Hepatocyte (in vitro differentiated cells): ENCODE measurements at regions not wholly inside any gene's neighbourhood (a gene's known extent, or its start where the extent isn't known, plus 50 kb on each side); places are given as distances from the start of the nearest gene placed in this dataset.

Source experiments
- DNase-seq: peaks from one replicate; pipeline ENCODE4 v3.0.0-alpha.2; 2016; ENCODE audit warnings: low spot score
- H2AFZ ChIP-seq: fragments of 200-600 bp; sonication (generic); 2 replicates; pipeline ENCODE4 v1.6.0; 2016; ENCODE audit warnings: antibody characterized with exemption, mild to moderate bottlenecking
- H3K27ac ChIP-seq: fragments of 200-600 bp; sonication (generic); 2 replicates; pipeline ENCODE4 v1.5.1; 2016; ENCODE audit warnings: mild to moderate bottlenecking
- H3K27me3 ChIP-seq: fragments of 200-600 bp; sonication (generic); 2 replicates; pipeline ENCODE4 v1.6.1; 2016
- H3K36me3 ChIP-seq: fragments of 200-600 bp; sonication (generic); replicated peaks from 2 replicates; pipeline ENCODE4 v1.5.1; 2016; ENCODE audit warnings: low read depth; ENCODE audit not compliant: insufficient read depth
- H3K4me1 ChIP-seq: fragments of 200-600 bp; sonication (generic); 2 replicates; pipeline ENCODE4 v1.5.1; 2016; ENCODE audit warnings: mild to moderate bottlenecking, moderate library complexity; ENCODE audit not compliant: insufficient read depth
- H3K4me2 ChIP-seq: fragments of 200-600 bp; sonication (generic); 2 replicates; pipeline ENCODE4 v1.6.0; 2016
- H3K4me3 ChIP-seq: fragments of 200-600 bp; sonication (generic); 2 replicates; pipeline ENCODE4 v1.5.1; 2016; ENCODE audit warnings: mild to moderate bottlenecking
- H3K79me2 ChIP-seq: fragments of 200-600 bp; sonication (generic); 2 replicates; pipeline ENCODE4 v1.6.0; 2017; ENCODE audit warnings: mild to moderate bottlenecking
- H3K9me2 ChIP-seq: fragments of 200-600 bp; sonication (generic); replicated peaks from 2 replicates; pipeline ENCODE4 v1.6.0; 2017; ENCODE audit warnings: mild to moderate bottlenecking; ENCODE audit not compliant: insufficient read depth
- H3K9me3 ChIP-seq: fragments of 200-600 bp; sonication (generic); 2 replicates; pipeline ENCODE4 v1.5.1; 2016; ENCODE audit warnings: low read depth, mild to moderate bottlenecking
- H4K20me1 ChIP-seq: fragments of 200-600 bp; sonication (generic); 2 replicates; pipeline ENCODE4 v1.6.0; 2016; ENCODE audit warnings: mild to moderate bottlenecking; ENCODE audit not compliant: insufficient read depth, poor library complexity, severe bottlenecking
- CTCF ChIP-seq: fragments of 200-600 bp; sonication (generic); IDR thresholded peaks from 2 replicates; pipeline ENCODE4 v1.5.1; 2016; ENCODE audit warnings: antibody characterized with exemption, mild to moderate bottlenecking; ENCODE audit not compliant: poor library complexity
- EZH2 ChIP-seq: fragments of 200-600 bp; sonication (generic); IDR thresholded peaks from 2 replicates; pipeline ENCODE4 v1.6.1; 2016; ENCODE audit warnings: antibody characterized with exemption, mild to moderate bottlenecking, borderline replicate concordance
- EZH2phosphoT487 ChIP-seq: fragments of 200-600 bp; sonication (generic); IDR thresholded peaks from one replicate; pipeline ENCODE4 v1.6.1; 2018; ENCODE audit warnings: antibody characterized with exemption, mild to moderate bottlenecking, low read depth, moderate library complexity; ENCODE audit not compliant: unreplicated experiment, severe bottlenecking
- WGBS: methylation state at CpG from one replicate; pipeline ENCODE4 v1.1.6; 2016; ENCODE audit warnings: low lambda C conversion rate; ENCODE audit errors: missing lambda C conversion rate; 5-methylcytosine and 5-hydroxymethylcytosine counted together

- Histone ChIP-seq H3K27ac (no peak overlapping the region), H2AFZ (no peak overlapping the region), H3K9me2 (no peaks in the 10 kb centered on the region), H3K4me3 (no peak overlapping the region), H3K4me1 (no peaks in the 10 kb centered on the region), H3K36me3 (no peaks in the 10 kb centered on the region), H4K20me1 (no peaks in the 10 kb centered on the region), H3K4me2 (no peak overlapping the region), H3K79me2 (no peaks in the 10 kb centered on the region), H3K9me3 (no peaks in the 10 kb centered on the region), H3K27me3 (no peaks in the 10 kb centered on the region)
- no peak for DNase-seq
- 77% methylated on average over 3 of the region's 3 CpGs for whole genome bisulfite sequencing
- TF ChIP-seq EZH2 (no peak), EZH2phosphoT487 (no peak), CTCF (no peak)
Measured at GRCh38 chr11:127601578-127601977, 601.0 kb upstream of the KIRREL3 start.

- H3K27ac ChIP-seq: no peak overlapping the region
- H3K9me2 ChIP-seq: no peaks in the 10 kb centered on the region
- no peaks in the 10 kb centered on the region for H3K9me3 ChIP-seq
- no peak overlapping the region for H2AFZ ChIP-seq
- TF ChIP-seq EZH2phosphoT487 (no peak), CTCF (no peak), EZH2 (no peak)
- no peaks in the 10 kb centered on the region for H3K36me3 ChIP-seq
- H3K4me2 ChIP-seq: no peak overlapping the region
- H3K4me1 ChIP-seq: no peaks in the 10 kb centered on the region
- H3K4me3 ChIP-seq: no peak overlapping the region
- no peaks in the 10 kb centered on the region for H3K79me2 ChIP-seq
- WGBS: 74% methylated on average over 2 of the region's 2 CpGs
- H4K20me1 ChIP-seq: no peaks in the 10 kb centered on the region
- DNase-seq: no peak
- no peaks in the 10 kb centered on the region for H3K27me3 ChIP-seq
Measured at GRCh38 chr11:127600674-127601073, 600.1 kb upstream of the KIRREL3 start.

GRCh38 chr11:127598476-127598875 is 597.9 kb upstream of the KIRREL3 start:
- Histone ChIP-seq H3K79me2 (no peaks in the 10 kb centered on the region), H3K36me3 (no peaks in the 10 kb centered on the region), H3K9me3 (no peaks in the 10 kb centered on the region), H4K20me1 (no peaks in the 10 kb centered on the region), H3K4me2 (no peak overlapping the region), H3K4me1 (no peaks in the 10 kb centered on the region), H3K27ac (no peak overlapping the region), H2AFZ (no peak overlapping the region), H3K27me3 (no peaks in the 10 kb centered on the region), H3K4me3 (no peak overlapping the region), H3K9me2 (no peaks in the 10 kb centered on the region)
- TF ChIP-seq CTCF: no peak
- no peak for TF ChIP-seq EZH2
- TF ChIP-seq EZH2phosphoT487: no peak
- WGBS: 59% methylated on average over 3 of the region's 3 CpGs
- DNase-seq: no peak

- H4K20me1 ChIP-seq: no peaks in the 10 kb centered on the region
- no peaks in the 10 kb centered on the region for H3K4me1 ChIP-seq
- TF ChIP-seq EZH2phosphoT487 (no peak), EZH2 (no peak), CTCF (no peak)
Measured at GRCh38 chr11:127596433-127596832, 595.9 kb upstream of the KIRREL3 start.

More at GRCh38 chr11:127596433-127596832, 595.9 kb upstream of the KIRREL3 start:
- H2AFZ ChIP-seq: no peak overlapping the region
- H3K9me3 ChIP-seq: no peaks in the 10 kb centered on the region
- no peak overlapping the region for H3K27ac ChIP-seq
- WGBS: 71% methylated on average over 3 of the region's 3 CpGs
- no peak overlapping the region for H3K4me3 ChIP-seq
- no peaks in the 10 kb centered on the region for H3K9me2 ChIP-seq
- no peaks in the 10 kb centered on the region for H3K36me3 ChIP-seq
- no peak overlapping the region for H3K4me2 ChIP-seq
- H3K79me2 ChIP-seq: no peaks in the 10 kb centered on the region
- H3K27me3 ChIP-seq: no peaks in the 10 kb centered on the region
- DNase-seq: no peak
